ENCODE measurements at regions not wholly inside any gene's neighbourhood (a gene's known extent, or its start where the extent isn't known, plus 50 kb on each side); places are given as distances from the start of the nearest gene placed in this dataset.

DNA sequence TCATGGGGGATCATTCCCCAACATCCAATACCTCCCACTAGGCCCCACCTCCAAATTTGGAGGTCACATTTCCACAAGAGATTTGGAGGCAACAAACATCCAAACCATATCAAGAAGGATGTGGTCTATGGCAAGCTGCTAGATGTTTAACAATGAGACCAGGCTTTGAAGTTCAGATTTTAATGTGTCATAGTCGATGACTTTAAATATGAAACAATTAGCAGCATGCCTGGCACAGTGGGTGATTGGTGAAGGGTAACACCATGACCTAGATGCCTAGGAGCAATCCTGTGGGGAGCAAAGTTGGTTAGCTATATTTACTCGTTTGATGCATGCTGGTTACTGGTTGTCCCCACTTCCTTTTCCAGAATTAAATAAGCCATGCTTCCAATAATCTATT is 356.4 kb upstream of the VWC2 start:
- TF ChIP-seq CTCF (IDR thresholded peaks at IDR 0.05; ENCODE audit: extremely low read depth, missing control alignments) = no peak
- no peak for DNase-seq (ENCODE audit: low spot score)

GRCh38 chr7:49418963-49419362 is 354.5 kb upstream of the VWC2 start:
- DNase-seq (ENCODE audit: low spot score) = no peak
- no peak for TF ChIP-seq CTCF (IDR thresholded peaks at IDR 0.05; ENCODE audit: extremely low read depth, missing control alignments)

DNA sequence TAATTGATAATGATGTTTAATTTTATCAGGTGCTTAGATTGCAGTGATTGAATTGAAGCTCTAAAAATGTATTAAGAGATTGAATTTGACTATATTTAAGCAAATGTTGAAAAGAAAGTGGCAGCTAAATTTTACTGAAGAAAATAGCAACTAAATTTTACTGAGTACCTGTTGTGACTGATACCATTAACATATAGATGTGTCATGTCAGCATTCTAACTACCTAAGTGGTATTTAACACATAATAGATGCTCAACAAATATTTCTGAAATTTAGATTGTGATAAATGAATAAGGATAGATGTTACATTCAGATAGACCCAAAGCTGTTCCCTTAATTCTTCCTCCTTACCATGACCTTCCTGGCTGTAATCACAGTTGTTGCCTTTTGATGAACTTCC is 350.9 kb upstream of the VWC2 start:
- no peak for DNase-seq (ENCODE audit: low spot score)
- TF ChIP-seq CTCF (IDR thresholded peaks at IDR 0.05; ENCODE audit: extremely low read depth, missing control alignments) = no peak

GRCh38 chr7:49424109-49424508 is 349.3 kb upstream of the VWC2 start:
- no peak for DNase-seq (ENCODE audit: low spot score)
- no peak for TF ChIP-seq CTCF (IDR thresholded peaks at IDR 0.05; ENCODE audit: extremely low read depth, missing control alignments)

DNA sequence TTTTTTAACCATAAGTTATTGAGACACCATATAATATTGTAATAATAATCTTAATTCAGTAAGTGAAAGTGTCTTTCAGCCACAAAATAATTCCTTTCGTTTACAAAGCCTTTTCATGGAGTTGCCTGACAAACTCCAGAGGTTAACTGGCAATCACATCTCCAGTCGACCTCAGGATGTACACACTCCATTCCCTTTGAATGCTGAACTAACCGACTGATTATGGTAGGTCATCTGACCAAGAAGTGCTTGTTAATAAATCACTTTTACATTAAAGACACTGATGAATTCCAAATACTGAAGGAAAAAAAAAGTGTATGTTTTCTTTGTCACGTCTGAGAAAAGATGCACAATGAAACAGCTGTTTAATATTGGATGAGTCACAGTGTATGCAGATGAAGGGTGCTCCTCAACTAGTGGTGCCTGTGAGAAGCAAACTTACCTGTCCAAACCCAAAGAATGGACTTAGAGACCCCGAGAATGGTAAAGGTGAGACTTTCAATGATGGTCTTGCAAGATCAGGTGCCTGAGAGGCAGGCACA is 348.1 kb upstream of the VWC2 start:
- DNase-seq (ENCODE audit: low spot score) = no peak
- TF ChIP-seq CTCF (IDR thresholded peaks at IDR 0.05; ENCODE audit: extremely low read depth, missing control alignments) = no peak

GRCh38 chr7:49432254-49432653 is 341.2 kb upstream of the VWC2 start:
- DNase-seq (ENCODE audit: low spot score) = no peak
- no peak for TF ChIP-seq CTCF (IDR thresholded peaks at IDR 0.05; ENCODE audit: extremely low read depth, missing control alignments)

DNA sequence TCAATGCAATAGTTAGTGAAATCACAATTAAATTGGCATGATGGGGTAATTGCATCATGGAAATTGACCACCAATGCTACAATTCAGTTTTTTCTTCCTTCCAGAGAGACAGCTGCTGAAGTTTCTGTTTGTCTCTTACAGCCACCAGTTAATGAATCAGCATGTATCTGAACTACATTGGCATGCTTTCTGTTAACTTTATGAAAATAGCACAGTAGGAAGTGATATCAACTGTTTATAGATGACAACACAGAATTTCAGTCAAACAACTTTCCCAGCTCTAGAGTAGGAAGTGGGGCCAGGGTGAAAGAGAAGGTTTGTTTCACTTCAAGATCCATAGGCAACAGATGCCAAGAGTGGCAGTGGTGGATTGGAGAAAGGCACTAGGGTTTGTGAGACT is 339.6 kb upstream of the VWC2 start:
- TF ChIP-seq CTCF (IDR thresholded peaks at IDR 0.05; ENCODE audit: extremely low read depth, missing control alignments) = no peak
- no peak for DNase-seq (ENCODE audit: low spot score)

Measured in GM20000 (cell line).